NOMO-1 treated with dmso at 0.1 percent for 144 hours (cell line): ENCODE measurements at regions not wholly inside any gene's neighbourhood (a gene's known extent, or its start where the extent isn't known, plus 50 kb on each side); places are given as distances from the start of the nearest gene placed in this dataset.

ENCODE experiments used
- DNase-seq: peaks from one replicate; lab custom pipeline; 2025; ENCODE audit not compliant: unreplicated experiment; lab: John Stamatoyannopoulos, UW

DNA sequence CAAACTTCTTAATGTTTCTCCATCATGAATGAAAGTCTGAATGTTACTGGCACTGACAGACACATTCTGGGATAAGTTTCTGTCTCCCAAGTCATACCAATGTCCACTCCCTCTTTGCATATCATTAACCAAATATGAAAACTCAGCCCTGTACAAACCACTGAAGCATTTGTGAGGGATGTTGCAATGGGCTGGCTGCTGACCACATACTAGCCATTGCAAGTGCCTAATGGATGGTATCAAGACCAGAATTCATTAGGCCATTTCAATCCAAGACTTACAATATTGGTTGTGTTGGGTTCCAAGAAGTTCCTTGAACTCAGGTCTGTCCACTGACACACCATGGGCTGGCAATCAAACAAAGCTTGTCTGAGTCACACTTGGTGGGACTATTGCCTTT, 73.8 kb downstream of the CBLN2 start:
- no peak for DNase-seq

DNA sequence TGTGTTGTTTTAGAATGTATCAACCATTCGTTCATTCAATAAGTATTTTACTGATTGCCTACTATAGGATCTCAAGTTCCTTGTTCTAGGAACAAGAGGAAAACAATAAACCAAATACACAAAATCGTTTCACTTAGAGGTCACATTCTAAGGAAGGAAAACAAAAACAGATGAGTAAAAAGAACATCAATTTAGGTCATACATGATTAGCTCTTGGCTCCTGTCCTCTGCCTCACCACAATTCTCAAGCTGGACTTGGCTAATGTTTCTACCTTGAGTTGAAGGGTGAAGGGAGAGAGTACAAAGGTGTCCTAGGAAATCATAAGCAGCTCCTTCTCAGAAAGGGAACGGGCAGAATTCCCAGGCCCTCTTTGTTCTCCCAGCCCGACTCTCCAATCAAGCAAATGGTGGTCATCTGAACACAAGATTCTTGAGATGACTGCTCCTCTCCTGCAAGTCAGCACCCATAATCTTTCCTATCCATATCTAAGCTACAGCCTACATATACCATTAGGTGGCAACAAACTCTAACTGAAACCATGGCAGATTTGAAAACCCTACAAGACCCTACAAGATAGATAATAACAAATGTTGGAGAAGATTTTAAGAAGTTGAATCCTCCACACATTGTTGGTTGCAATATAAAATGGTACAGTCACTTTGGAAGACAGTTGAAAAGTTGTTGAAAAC, 76.0 kb downstream of the CBLN2 start:
- no peak for DNase-seq

GRCh38 chr18:72460210-72460680, 83.9 kb downstream of the CBLN2 start:
- no peak for DNase-seq

DNA sequence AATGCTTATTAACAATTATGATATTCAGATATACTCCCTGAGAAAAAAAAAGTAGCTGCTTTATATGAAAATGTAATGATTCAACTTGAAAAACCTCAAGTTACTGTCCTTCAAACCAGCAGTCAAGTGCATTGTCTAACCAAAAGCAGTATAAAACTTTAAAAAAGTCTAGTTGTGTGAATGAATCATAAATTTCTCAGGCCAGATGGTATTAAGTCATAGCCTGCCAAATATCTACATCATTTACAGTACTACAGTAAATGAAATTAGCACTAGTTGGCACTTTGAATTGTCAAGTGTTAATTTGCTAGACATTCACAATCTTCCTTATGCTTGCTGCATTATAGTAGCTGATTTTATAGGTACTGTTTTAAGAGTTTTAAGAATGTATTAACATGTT, 85.9 kb downstream of the CBLN2 start:
- no peak for DNase-seq

DNA sequence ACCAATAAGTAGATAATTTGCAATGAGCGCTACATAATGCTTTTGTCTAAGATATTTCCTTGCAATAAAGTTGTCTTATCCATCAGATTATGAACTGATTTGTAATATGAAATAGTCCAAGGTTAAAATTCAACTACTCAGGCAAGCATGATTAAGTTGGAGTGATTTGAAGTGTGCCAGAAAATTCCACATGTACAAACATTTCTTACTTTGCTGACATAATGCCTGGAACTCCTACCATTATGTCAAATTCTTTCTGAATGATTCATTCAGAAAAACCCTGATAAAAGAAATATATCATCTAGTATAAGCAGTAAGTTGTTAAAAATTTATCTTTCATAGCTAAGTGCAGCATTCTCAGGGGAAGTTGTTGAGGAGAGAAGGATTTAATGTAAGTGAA, 87.3 kb downstream of the CBLN2 start:
- no peak for DNase-seq

DNA sequence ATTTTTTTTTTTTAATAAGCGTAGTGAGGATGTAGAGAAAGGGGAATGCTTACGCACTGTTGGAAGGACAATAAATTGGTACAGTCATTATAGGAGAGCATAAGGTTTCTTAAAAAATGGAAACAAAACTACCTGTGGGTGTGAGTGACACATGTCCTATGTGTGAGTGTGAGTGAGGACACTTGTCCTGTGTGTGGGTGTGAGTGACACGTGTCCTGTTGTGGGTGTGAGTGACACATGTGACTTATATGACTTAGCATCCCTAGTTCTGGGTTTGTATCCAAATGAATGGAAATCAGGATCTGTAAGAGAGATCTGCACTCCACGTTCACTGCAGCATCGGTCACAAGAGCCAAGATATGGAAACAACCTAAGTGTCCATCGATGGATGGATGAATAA, 91.8 kb downstream of the CBLN2 start:
- no peak for DNase-seq

DNA sequence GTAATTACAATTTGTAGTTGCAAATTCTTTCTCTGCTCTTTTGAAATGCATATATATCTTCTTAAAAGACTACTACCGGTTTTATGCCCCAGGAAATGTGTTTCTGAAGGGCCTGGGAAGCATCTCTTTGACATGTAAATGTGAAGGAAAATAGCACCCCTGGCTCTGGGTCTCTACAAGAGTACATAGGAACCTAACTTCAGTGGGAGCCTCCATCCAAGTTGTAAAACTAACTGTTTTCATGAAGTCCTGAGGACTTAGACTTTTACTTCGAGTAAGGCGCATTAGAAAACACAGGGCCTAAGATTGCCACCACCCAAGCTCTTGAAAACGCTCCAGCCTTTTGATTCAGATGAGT, 99.4 kb downstream of the CBLN2 start:
- no peak for DNase-seq

DNA sequence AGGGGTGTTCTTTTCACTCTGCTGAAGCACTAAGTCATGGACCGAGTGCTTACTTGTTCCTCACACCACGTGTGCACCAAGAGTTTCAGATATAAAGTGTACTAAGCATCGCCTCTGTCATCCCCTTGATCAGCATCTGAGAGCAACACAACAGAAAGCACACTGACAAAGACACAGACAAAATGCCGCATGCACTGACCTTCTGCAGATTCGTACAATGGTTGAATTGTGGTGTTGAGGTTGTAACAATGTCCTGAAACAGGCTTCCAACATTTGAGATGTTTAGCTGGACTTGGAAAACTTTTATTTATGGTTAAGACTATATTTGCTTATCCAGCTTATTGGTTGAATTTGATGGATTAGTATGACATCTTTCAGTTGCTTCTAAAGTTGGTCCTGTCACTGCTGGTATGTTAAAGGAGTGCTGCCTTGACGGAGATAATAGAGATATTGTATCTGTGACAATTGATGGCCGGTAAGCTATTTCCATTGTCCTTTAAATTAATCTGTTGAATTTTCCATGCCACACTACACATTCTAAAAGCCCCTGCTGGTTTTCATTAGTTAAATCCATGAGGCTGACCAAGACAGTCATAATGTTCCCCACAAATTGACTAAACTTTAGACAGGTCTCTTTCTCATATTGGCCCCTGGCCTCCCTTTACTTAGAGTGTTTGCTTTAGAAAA, 99.9 kb downstream of the CBLN2 start:
- no peak for DNase-seq

DNA sequence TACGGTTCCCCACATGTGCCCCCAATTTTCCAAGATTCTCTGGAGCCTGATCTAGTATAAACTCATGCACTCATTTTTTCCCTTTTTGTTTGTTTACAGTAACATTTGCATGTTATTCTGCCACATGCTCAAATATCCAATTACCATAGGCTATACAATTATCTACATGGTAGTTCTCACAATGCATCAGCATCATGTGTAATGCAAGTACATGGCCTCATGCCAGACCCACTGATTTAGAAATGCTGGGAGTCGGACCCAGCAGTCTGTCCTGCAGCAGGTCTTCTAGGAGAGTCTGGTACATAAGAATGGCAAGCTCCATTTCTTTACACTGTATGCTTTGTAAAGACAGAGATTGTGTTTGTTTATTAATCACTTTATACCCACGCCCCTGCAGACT, 107.7 kb downstream of the CBLN2 start:
- no peak for DNase-seq

DNA sequence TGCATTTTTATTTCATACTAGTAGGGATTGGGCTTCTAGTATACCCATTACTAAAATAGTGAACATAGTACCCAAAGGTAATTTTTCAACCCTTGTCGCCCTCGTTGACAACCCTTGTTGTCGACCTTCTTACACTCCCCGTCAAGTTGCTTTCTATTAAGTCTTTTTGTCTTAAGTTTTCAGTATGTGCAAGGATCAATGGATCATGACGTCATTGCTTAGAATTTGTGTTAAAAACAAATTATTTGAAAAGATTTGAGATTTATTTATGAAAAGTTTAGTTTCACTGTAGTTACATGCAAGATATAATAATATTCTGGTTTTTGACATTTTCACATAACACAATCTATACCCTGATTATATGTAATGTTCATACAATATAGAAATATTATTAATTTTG, 110.4 kb downstream of the CBLN2 start:
- no peak for DNase-seq

- no peak for DNase-seq
Measured at GRCh38 chr18:72427721-72428120, 116.4 kb downstream of the CBLN2 start.

DNA sequence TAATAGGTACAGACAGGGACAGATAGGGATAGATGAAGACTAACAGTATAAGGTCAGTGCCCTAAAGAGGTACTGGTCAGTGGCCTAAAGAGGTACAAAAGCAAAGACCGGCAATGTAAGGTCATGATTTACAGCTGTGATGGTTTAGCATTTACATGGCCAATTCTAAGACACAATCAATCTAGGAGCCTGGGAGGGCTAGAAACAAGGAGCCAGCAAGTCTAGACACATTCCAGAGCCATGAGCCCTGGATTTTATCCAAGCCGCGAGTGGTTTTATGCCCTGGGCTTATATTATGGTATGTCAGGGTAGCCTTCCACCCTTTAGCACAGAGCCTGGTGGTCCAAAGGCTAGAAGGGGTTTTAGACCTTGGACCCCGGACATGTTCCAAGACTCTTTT, 124.2 kb downstream of the CBLN2 start:
- DNase-seq, result no peak

- DNase-seq, result no peak
Measured at GRCh38 chr18:72412927-72413326, 131.2 kb downstream of the CBLN2 start.

DNA sequence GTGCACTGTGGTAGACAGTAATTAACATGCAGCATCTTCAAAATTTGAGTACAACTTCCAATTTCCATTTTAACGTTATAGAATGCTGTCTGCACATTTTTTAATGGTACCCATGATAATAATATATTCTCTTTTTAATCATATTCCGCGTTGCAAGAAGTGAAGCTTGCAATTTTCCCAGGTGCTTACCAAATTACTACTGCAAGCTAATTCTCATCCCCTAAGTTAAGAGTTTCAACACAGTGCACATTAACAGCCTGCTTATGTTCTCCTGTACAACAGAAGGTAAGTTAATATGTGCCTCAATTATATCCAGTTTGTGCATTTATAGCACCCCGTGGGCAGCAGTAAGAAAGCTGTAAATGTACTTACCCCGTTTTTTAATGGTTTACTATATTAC, 132.9 kb downstream of the CBLN2 start:
- DNase-seq, result no peak

- no peak for DNase-seq
Measured at GRCh38 chr18:72410399-72410798, 133.7 kb downstream of the CBLN2 start.

- DNase-seq, result no peak
Measured at GRCh38 chr18:72409903-72410302, 134.2 kb downstream of the CBLN2 start.

GRCh38 chr18:72407048-72407447, 137.1 kb downstream of the CBLN2 start:
- DNase-seq, result no peak

DNA sequence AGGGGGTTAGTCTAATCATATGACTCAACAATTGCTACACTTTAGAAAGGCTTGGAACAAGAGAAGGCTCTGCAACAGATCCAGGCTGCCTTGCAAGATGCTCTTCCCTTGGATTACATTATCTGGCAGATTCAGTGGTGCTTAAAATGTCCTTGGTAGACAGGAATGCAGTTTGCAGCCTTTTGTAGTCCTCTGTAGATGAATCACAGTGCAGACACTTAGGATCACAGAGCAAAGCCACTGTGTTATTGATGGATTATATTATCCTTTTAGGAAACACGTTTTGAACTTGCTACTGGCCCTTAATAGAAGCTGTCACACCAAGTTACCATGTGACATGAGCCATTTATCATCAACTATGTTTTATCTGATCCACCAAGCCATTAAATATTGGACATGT, 152.2 kb downstream of the CBLN2 start:
- no peak for DNase-seq

DNA sequence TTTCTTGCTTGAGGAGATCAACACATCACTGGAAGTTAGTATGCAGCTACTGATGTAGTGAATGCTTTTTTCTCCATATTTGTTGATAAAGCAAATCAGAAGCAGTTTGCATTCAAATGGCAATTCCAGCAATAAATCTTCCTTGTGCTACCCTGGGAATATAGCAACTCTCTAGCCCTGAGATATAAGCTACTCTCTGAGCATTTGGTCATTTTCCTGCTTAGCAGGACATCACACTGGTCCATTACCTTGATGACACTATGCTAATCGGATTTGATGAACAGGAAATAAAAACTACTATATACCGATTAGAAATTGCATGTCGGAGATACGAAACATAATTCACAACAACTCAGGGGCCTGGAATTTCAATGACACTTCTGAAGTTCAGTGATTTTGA, 152.7 kb downstream of the CBLN2 start:
- DNase-seq, result no peak

DNA sequence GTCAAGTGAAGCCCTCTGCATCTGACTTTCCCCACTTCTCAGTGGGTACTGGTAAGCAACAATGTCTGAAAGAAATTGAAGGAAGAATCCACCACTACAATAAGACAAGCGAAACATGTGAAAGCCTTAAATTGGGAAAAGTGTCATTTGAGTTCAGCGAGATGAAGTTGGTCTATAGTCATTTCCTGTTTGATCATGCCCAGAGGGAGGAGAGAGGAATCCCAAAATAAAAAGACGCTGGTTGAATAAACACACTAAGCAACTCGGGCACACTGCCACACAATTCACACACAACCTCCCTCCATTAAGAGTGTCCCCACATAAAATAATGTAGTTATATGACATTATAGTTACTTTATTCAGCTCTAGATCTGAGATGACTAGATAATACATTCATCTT, 166.1 kb downstream of the CBLN2 start:
- DNase-seq, result no peak

GRCh38 chr18:72376256-72376655, 167.9 kb downstream of the CBLN2 start:
- DNase-seq, result no peak

DNA sequence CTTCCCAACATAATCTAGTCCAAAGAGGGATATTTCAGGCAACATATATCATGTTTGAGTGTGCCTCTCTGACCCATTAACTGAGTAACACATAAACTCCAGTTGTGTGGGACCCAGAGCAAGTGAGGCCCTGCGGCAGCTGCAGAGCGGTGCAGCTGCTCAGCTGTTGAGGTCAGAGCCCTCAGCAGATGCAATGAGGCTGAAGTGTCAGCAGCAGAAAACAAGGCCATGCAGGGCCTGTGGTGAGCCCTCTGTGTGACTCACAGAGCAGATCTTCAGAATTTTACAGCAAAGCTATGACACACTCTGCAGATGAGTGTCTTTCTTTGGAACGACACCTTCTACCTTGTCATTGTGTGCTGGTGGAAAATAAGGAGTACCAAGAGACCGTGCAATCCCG, 168.5 kb downstream of the CBLN2 start:
- DNase-seq, result no peak

- no peak for DNase-seq
Measured at GRCh38 chr18:72372076-72372475, 172.1 kb downstream of the CBLN2 start.
